H9 (cell line): ENCODE measurements at regions not wholly inside any gene's neighbourhood (a gene's known extent, or its start where the extent isn't known, plus 50 kb on each side); places are given as distances from the start of the nearest gene placed in this dataset.

Experiments
- DNase-seq: peaks from one replicate; pipeline ENCODE4 v3.0.0-alpha.2; 2017
- H2AFZ ChIP-seq: one replicate; pipeline ENCODE4 v1.6.1; 2013; ENCODE audit warnings: mild to moderate bottlenecking, low read length, control low read depth, moderate library complexity
- H2AK5ac ChIP-seq: 2 replicates; pipeline ENCODE4 v1.6.1; 2013; ENCODE audit warnings: low read length, control low read depth, mixed read lengths; ENCODE audit not compliant: insufficient read length
- H2BK120ac ChIP-seq: one replicate; pipeline ENCODE4 v1.6.1; 2013; ENCODE audit warnings: low read depth, mild to moderate bottlenecking, low read length, control low read depth, inconsistent platforms; ENCODE audit not compliant: poor library complexity, severe bottlenecking
- H2BK12ac ChIP-seq: 2 replicates; pipeline ENCODE4 v1.6.1; 2013; ENCODE audit warnings: low read length, control low read depth, mixed read lengths, low read depth; ENCODE audit not compliant: insufficient read length
- H2BK15ac ChIP-seq: 2 replicates; pipeline ENCODE4 v1.6.1; 2013; ENCODE audit warnings: low read depth, low read length, control low read depth
- H2BK20ac ChIP-seq: one replicate; pipeline ENCODE4 v1.6.1; 2013; ENCODE audit warnings: low read depth, mild to moderate bottlenecking, low read length, control low read depth, inconsistent platforms; ENCODE audit not compliant: poor library complexity, severe bottlenecking
- H2BK5ac ChIP-seq: 2 replicates; pipeline ENCODE4 v1.6.1; 2013; ENCODE audit warnings: low read length, control low read depth, mixed read lengths; ENCODE audit not compliant: insufficient read length
- H3K14ac ChIP-seq: 2 replicates; pipeline ENCODE4 v1.6.1; 2013; ENCODE audit warnings: low read length, control low read depth; ENCODE audit not compliant: insufficient read depth
- H3K18ac ChIP-seq: 2 replicates; pipeline ENCODE4 v1.6.1; 2013; ENCODE audit warnings: low read depth, mild to moderate bottlenecking, mixed read lengths, low read length, control low read depth; ENCODE audit not compliant: insufficient read length
- H3K23ac ChIP-seq: 2 replicates; pipeline ENCODE4 v1.6.1; 2013; ENCODE audit warnings: low read length, control low read depth, mixed read lengths, low read depth; ENCODE audit not compliant: insufficient read length
- H3K23me2 ChIP-seq: 2 replicates; pipeline ENCODE4 v1.6.1; 2013; ENCODE audit warnings: low read depth, mild to moderate bottlenecking, mixed read lengths, low read length, control low read depth; ENCODE audit not compliant: insufficient read length, poor library complexity, severe bottlenecking
- H3K27ac ChIP-seq: 2 replicates; pipeline ENCODE4 v1.5.1; 2013; ENCODE audit warnings: low read length, control low read depth, mixed read lengths, low read depth; ENCODE audit not compliant: insufficient read length
- H3K27me3 ChIP-seq: 2 replicates; pipeline ENCODE4 v1.6.1; 2013; ENCODE audit warnings: low read length, control low read depth, inconsistent platforms; ENCODE audit not compliant: insufficient read depth
- H3K4ac ChIP-seq: 2 replicates; pipeline ENCODE4 v1.6.1; 2013; ENCODE audit warnings: low read depth, mild to moderate bottlenecking, control low read depth, inconsistent platforms, low read length, moderate library complexity
- H3K4me1 ChIP-seq: 2 replicates; pipeline ENCODE4 v1.6.1; 2013; ENCODE audit warnings: low read length, control low read depth, inconsistent platforms; ENCODE audit not compliant: insufficient read depth
- H3K4me2 ChIP-seq: 2 replicates; pipeline ENCODE4 v1.6.1; 2013; ENCODE audit warnings: low read length, control low read depth, mixed read lengths; ENCODE audit not compliant: insufficient read length, insufficient read depth
- H3K56ac ChIP-seq: 2 replicates; pipeline ENCODE4 v1.6.1; 2013; ENCODE audit warnings: low read depth, mild to moderate bottlenecking, mixed read lengths, low read length, control low read depth; ENCODE audit not compliant: insufficient read length
- H3K79me1 ChIP-seq: 2 replicates; pipeline ENCODE4 v1.6.1; 2013; ENCODE audit warnings: low read depth, mild to moderate bottlenecking, moderate library complexity, low read length, control low read depth, inconsistent platforms; ENCODE audit not compliant: insufficient read depth, poor library complexity, severe bottlenecking
- H3K79me2 ChIP-seq: 2 replicates; pipeline ENCODE4 v1.6.1; 2013; ENCODE audit warnings: low read length, control low read depth, inconsistent platforms; ENCODE audit not compliant: insufficient read depth
- H3K9ac ChIP-seq: 2 replicates; pipeline ENCODE4 v1.6.1; 2013; ENCODE audit warnings: low read length, control low read depth, mixed read lengths; ENCODE audit not compliant: insufficient read length; ENCODE audit errors: extremely low read depth
- H3K9me3 ChIP-seq: one replicate; pipeline ENCODE4 v1.6.1; 2013; ENCODE audit warnings: low read depth, low read length, inconsistent platforms; ENCODE audit not compliant: control insufficient read depth
- H3T11ph ChIP-seq: one replicate; pipeline ENCODE4 v1.6.1; 2013; ENCODE audit warnings: mild to moderate bottlenecking, low read length, control low read depth, inconsistent platforms
- H4K20me1 ChIP-seq: one replicate; pipeline ENCODE4 v1.6.1; 2013; ENCODE audit not compliant: control insufficient read depth, insufficient read length, insufficient read depth
- H4K5ac ChIP-seq: 2 replicates; pipeline ENCODE4 v1.6.1; 2013; ENCODE audit warnings: low read depth, mild to moderate bottlenecking, mixed read lengths, low read length, control low read depth; ENCODE audit not compliant: insufficient read length
- H4K8ac ChIP-seq: replicated peaks from 2 replicates; pipeline ENCODE4 v1.6.1; 2013; ENCODE audit warnings: low read length, control low read depth, mixed read lengths, low read depth; ENCODE audit not compliant: insufficient read length
- H4K91ac ChIP-seq: 2 replicates; pipeline ENCODE4 v1.6.1; 2013; ENCODE audit warnings: low read depth, mild to moderate bottlenecking, moderate library complexity, mixed read lengths, low read length, control low read depth; ENCODE audit not compliant: insufficient read length
- H3K27ac Mint-ChIP-seq, 3 experiments: 2 replicates in 2 of 3; 3 replicates in 1 of 3; pipeline ENCODE4 v1.8.0; 2020 to 2021; ENCODE audit warnings: mixed read lengths in 3 of 3, mild to moderate bottlenecking in 1 of 3, moderate library complexity in 1 of 3
- H3K27me3 Mint-ChIP-seq: 2 replicates; pipeline ENCODE4 v1.8.0; 2021; ENCODE audit warnings: low read depth, mild to moderate bottlenecking, moderate library complexity, mixed read lengths
- H3K36me3 Mint-ChIP-seq, 3 experiments: 2 replicates in 2 of 3; 3 replicates in 1 of 3; pipeline ENCODE4 v1.8.0; 2020 to 2021; ENCODE audit warnings: low read depth in 3 of 3, mixed read lengths in 3 of 3; ENCODE audit not compliant: insufficient read depth in 1 of 3
- H3K4me1 Mint-ChIP-seq, 2 experiments: 2 replicates each; pipeline ENCODE4 v1.8.0; 2020; ENCODE audit warnings: mixed read lengths in 2 of 2
- H3K4me3 Mint-ChIP-seq, 2 experiments: 2 replicates in 1 of 2; 3 replicates in 1 of 2; pipeline ENCODE4 v1.8.0; 2020 to 2021; ENCODE audit warnings: mild to moderate bottlenecking in 2 of 2, mixed read lengths in 2 of 2, moderate library complexity in 1 of 2
- H3K9me3 Mint-ChIP-seq, 2 experiments: 2 replicates in 1 of 2; 3 replicates in 1 of 2; pipeline ENCODE4 v1.8.0; 2020; ENCODE audit warnings: mild to moderate bottlenecking in 2 of 2, mixed read lengths in 2 of 2, moderate library complexity in 1 of 2
- CTCF ChIP-seq: fragments of 200-600 bp; sonication (generic); conservative IDR thresholded peaks from 3 replicates; pipeline ENCODE4 v1.8.0; 2021; ENCODE audit warnings: antibody characterized with exemption, mild to moderate bottlenecking
- WGBS: extraction: QIAGEN DNeasy Blood & Tissue Kit; methylation state at CpG from one replicate; pipeline ENCODE4 v1.1.7; 2013; ENCODE audit warnings: missing lambda C conversion rate, low lambda C conversion rate, mixed read lengths; ENCODE audit not compliant: insufficient read length; ENCODE audit errors: extremely low coverage; 5-methylcytosine and 5-hydroxymethylcytosine counted together

- Histone ChIP-seq H2AK5ac (no peak overlapping the region), H3K4me1 (no peaks in the 10 kb centered on the region; the same call in 1 of the 2 replicates), H2BK5ac (no peak overlapping the region), H3K79me2 (no peaks in the 10 kb centered on the region), H3K18ac (no peak overlapping the region), H4K8ac (no peak overlapping the region), H2BK120ac (no peak overlapping the region), H3K9me3 (no peaks in the 10 kb centered on the region), H2BK20ac (no peak overlapping the region), H3K56ac (no peak overlapping the region), H3K27me3 (no peaks in the 10 kb centered on the region), H3K23me2 (no peaks in the 10 kb centered on the region), H2BK15ac (no peak overlapping the region), H3K14ac (no peak overlapping the region), H3K79me1 (no peaks in the 10 kb centered on the region), H2BK12ac (no peak overlapping the region), H3T11ph (no peak overlapping the region), H3K23ac (no peak overlapping the region), H3K4me2 (no peak overlapping the region), H4K91ac (no peak overlapping the region), H4K5ac (no peak overlapping the region), H3K27ac (no peak overlapping the region), H3K9ac (no peak overlapping the region), H2AFZ (no peak overlapping the region), H4K20me1 (no peaks in the 10 kb centered on the region), H3K4ac (no peak overlapping the region)
- Mint-ChIP-seq H3K4me1 (peaks cover 6 to 7% of the 10 kb centered on the region in 2 experiments; a peak in 2 of 4 replicates), H3K27ac (no peak overlapping the region), H3K9me3 (no peaks in the 10 kb centered on the region), H3K27me3 (no peaks in the 10 kb centered on the region), H3K36me3 (no peaks in the 10 kb centered on the region), H3K4me3 (no peak overlapping the region)
- no peak for DNase-seq
- no CpG with 5 or more reads among the region's 1 CpG for WGBS
- no peak for TF ChIP-seq CTCF
Observed at GRCh38 chr13:87837522-87837921, 166.4 kb downstream of the SLITRK5 start.
